ENCODE measurements at regions not wholly inside any gene's neighbourhood (a gene's known extent, or its start where the extent isn't known, plus 50 kb on each side); places are given as distances from the start of the nearest gene placed in this dataset.

DNA sequence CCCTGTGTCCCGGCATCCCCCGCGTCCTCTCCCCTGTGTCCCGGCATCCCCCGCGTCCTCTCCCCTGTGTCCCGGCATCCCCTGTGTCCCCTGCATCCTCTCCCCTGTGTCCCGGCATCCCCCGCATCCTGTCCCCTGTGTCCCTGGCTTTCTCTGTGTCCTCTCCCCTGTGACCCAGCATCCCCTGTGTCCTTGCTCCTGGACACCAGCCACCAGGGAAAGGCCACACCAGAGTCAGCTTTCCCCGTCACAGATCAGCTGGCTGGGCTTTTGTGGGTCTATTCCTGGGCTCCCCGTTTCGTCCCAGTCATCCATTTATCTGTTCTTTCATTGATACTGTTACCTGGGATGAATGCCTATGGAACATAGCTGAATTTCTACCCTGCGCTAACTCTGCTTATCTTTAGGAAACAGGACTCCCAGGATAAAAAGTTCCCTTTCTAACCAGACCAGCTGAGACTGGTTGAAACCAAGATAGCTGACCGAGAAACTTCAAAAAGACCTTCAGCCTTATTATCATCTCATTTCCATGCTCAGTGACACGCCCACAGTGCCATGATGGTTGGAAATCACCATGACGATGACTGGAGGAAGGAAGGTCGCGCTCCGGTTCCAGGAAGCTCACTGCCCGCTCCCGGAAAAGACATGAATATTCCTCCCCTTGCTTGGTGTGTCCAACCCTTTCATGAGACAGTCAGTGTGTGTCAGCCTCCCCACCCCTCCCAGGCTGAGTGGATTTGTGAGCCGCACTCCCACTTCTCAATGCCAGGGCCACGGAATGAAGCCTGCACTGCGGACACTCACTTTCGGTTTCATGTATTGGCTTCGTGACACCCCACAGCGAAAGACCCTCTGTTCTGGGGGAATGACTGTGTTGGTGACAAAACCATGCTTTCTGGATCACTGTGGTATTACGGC lies 276.4 kb upstream of the SFSWAP start (continued):
- TF ChIP-seq, protein P1, sequence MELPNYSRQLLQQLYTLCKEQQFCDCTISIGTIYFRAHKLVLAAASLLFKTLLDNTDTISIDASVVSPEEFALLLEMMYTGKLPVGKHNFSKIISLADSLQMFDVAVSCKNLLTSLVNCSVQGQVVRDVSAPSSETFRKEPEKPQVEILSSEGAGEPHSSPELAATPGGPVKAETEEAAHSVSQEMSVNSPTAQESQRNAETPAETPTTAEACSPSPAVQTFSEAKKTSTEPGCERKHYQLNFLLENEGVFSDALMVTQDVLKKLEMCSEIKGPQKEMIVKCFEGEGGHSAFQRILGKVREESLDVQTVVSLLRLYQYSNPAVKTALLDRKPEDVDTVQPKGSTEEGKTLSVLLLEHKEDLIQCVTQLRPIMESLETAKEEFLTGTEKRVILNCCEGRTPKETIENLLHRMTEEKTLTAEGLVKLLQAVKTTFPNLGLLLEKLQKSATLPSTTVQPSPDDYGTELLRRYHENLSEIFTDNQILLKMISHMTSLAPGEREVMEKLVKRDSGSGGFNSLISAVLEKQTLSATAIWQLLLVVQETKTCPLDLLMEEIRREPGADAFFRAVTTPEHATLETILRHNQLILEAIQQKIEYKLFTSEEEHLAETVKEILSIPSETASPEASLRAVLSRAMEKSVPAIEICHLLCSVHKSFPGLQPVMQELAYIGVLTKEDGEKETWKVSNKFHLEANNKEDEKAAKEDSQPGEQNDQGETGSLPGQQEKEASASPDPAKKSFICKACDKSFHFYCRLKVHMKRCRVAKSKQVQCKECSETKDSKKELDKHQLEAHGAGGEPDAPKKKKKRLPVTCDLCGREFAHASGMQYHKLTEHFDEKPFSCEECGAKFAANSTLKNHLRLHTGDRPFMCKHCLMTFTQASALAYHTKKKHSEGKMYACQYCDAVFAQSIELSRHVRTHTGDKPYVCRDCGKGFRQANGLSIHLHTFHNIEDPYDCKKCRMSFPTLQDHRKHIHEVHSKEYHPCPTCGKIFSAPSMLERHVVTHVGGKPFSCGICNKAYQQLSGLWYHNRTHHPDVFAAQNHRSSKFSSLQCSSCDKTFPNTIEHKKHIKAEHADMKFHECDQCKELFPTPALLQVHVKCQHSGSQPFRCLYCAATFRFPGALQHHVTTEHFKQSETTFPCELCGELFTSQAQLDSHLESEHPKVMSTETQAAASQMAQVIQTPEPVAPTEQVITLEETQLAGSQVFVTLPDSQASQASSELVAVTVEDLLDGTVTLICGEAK (IDR thresholded peaks at IDR 0.05) = peak; percentile 51; the same call in 1 of the 2 replicates
- TF ChIP-seq, protein P1 (CRISPR knock-in tag; IDR thresholded peaks at IDR 0.05) = no peak
- TF ChIP-seq NCOR1 (IDR thresholded peaks at IDR 0.05) (peak; percentile 68), HDAC2 (IDR thresholded peaks at IDR 0.05) (peak; percentile 58; the same call in 1 of the 2 replicates), HMG20B (CRISPR knock-in tag; IDR thresholded peaks at IDR 0.05) (no peak), MEIS2 (IDR thresholded peaks at IDR 0.05; ENCODE audit: partially characterized antibody) (peak; percentile 49), HNRNPK (IDR thresholded peaks at IDR 0.05; ENCODE audit: low read depth, low read length, poor library complexity, severe bottlenecking) (no peak), ETV5 (CRISPR knock-in tag; IDR thresholded peaks at IDR 0.05; ENCODE audit: low read depth) (peak; percentile 41), MAZ (CRISPR knock-in tag; conservative IDR thresholded peaks at IDR 0.05 in 1 of 2, IDR thresholded peaks at IDR 0.05 in 1 of 2) (0 out of 4 replicates have a peak, but pooled peaks of 1 of the 2 experiments have one; percentile 38), XRCC5 (IDR thresholded peaks at IDR 0.05; ENCODE audit: low read depth, low read length) (no peak), OTX1 (CRISPR knock-in tag; IDR thresholded peaks at IDR 0.05) (no peak), HDAC8 (tag; IDR thresholded peaks at IDR 0.05) (no peak), CBFA2T3 (IDR thresholded peaks at IDR 0.05) (peak; percentile 85), HCFC1 (IDR thresholded peaks at IDR 0.05; ENCODE audit: low read depth, low read length) (0 out of 2 replicates have a peak, but pooled peaks have one; percentile 6), EP400 (IDR thresholded peaks at IDR 0.05) (peak; percentile 30)
- TF ChIP-seq, protein P2, sequence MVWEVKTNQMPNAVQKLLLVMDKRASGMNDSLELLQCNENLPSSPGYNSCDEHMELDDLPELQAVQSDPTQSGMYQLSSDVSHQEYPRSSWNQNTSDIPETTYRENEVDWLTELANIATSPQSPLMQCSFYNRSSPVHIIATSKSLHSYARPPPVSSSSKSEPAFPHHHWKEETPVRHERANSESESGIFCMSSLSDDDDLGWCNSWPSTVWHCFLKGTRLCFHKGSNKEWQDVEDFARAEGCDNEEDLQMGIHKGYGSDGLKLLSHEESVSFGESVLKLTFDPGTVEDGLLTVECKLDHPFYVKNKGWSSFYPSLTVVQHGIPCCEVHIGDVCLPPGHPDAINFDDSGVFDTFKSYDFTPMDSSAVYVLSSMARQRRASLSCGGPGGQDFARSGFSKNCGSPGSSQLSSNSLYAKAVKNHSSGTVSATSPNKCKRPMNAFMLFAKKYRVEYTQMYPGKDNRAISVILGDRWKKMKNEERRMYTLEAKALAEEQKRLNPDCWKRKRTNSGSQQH (CRISPR knock-in tag; IDR thresholded peaks at IDR 0.05) = no peak
- TF ChIP-seq, protein P3, sequence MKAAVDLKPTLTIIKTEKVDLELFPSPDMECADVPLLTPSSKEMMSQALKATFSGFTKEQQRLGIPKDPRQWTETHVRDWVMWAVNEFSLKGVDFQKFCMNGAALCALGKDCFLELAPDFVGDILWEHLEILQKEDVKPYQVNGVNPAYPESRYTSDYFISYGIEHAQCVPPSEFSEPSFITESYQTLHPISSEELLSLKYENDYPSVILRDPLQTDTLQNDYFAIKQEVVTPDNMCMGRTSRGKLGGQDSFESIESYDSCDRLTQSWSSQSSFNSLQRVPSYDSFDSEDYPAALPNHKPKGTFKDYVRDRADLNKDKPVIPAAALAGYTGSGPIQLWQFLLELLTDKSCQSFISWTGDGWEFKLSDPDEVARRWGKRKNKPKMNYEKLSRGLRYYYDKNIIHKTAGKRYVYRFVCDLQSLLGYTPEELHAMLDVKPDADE (conservative IDR thresholded peaks at IDR 0.05; ENCODE audit: control insufficient read depth, low read depth, low read length) = no peak
